K562 (cell line): ENCODE measurements at regions not wholly inside any gene's neighbourhood (a gene's known extent, or its start where the extent isn't known, plus 50 kb on each side); places are given as distances from the start of the nearest gene placed in this dataset.

ENCODE experiments used
- ATAC-seq: fragments of 200-7000 bp; cut with Tn5 transposase; 3 replicates; pipeline ENCODE4 v1.9.1; 2020; ENCODE audit warnings: moderate library complexity
- BruUV-seq: library from RNA; stranded (reverse); fragments of 400-500 nt; replicated peaks from 2 replicates; lab custom pipeline; 2021; lab: Mats Ljungman, UMichigan
- CTCF ChIA-PET: fragments of 300-600 bp; formaldehyde crosslinking; extraction: SDS; loops from one replicate; lab custom pipeline; 2021; ENCODE audit warnings: low intra/inter-chr PET ratio; lab: Yijun Ruan, JAX
- POLR2A ChIA-PET: fragments of 300-600, 350-650 bp; sonication (Branson Sonifier 250); formaldehyde crosslinking; extraction: SDS; loops from one replicate; lab custom pipeline; 2021; ENCODE audit warnings: antibody characterized with exemption, inconsistent platforms; lab: Yijun Ruan, JAX
- DNase-seq, 4 experiments: peaks; one replicate each; pipeline versions ENCODE4 v3.0.0 to v3.0.0-alpha.2; 2011 to 2018; ENCODE audit warnings: low spot score in 3 of 4, mixed read lengths in 3 of 4; ENCODE audit errors: extremely low read depth in 1 of 4
- FAIRE-seq: peaks from 2 replicates; lab custom pipeline; 2011; peaks lifted over from hg19 to GRCh38; lab: Jason Lieb, UNC
- H2AFZ ChIP-seq: 2 replicates; pipeline ENCODE4 v1.6.0; 2011; ENCODE audit warnings: low read depth, low read length, control low read depth, inconsistent platforms
- H3K27ac ChIP-seq: fragments of 200-600 bp; 3 replicates; pipeline ENCODE4 v1.8.0; 2011; ENCODE audit warnings: low read depth, mild to moderate bottlenecking, control low read depth, inconsistent platforms, low read length, moderate library complexity, mixed read lengths; ENCODE audit errors: extremely low read depth
- H3K27me3 ChIP-seq, 2 experiments: fragments of 300-600 bp in 1 of 2; 2 replicates in 1 of 2; 3 replicates in 1 of 2; pipeline versions ENCODE4 v1.6.0 to v1.8.0; 2011; ENCODE audit warnings: inconsistent platforms in 2 of 2, low read length in 2 of 2, mild to moderate bottlenecking in 1 of 2, mixed read lengths in 1 of 2, moderate library complexity in 1 of 2; ENCODE audit not compliant: control insufficient read depth in 2 of 2, insufficient read depth in 2 of 2
- H3K36me3 ChIP-seq: fragments of 300-600 bp; 3 replicates; pipeline ENCODE4 v1.8.0; 2011; ENCODE audit warnings: mild to moderate bottlenecking, low read length, inconsistent platforms; ENCODE audit not compliant: control insufficient read depth, insufficient read depth
- H3K4me1 ChIP-seq, 2 experiments: fragments of 200-600 bp in 1 of 2; replicated peaks in 1 of 2; 2 replicates in 1 of 2; 3 replicates in 1 of 2; pipeline versions ENCODE4 v1.5.1 to v1.8.0; 2011; ENCODE audit warnings: inconsistent platforms in 2 of 2, low read length in 2 of 2, mild to moderate bottlenecking in 1 of 2, mixed read lengths in 1 of 2, moderate library complexity in 1 of 2; ENCODE audit not compliant: control insufficient read depth in 2 of 2, insufficient read depth in 2 of 2
- H3K4me2 ChIP-seq: 2 replicates; pipeline ENCODE4 v1.6.1; 2011; ENCODE audit warnings: low read length, control low read depth, inconsistent platforms, mixed read lengths; ENCODE audit not compliant: insufficient read depth
- H3K4me3 ChIP-seq: fragments of 200-600 bp; sonication (generic), shearing (Covaris generic); 2 replicates; pipeline ENCODE4 v1.5.1; 2016; ENCODE audit warnings: control low read depth, inconsistent platforms
- H3K79me2 ChIP-seq: fragments of 200-600 bp; 3 replicates; pipeline ENCODE4 v1.8.0; 2011; ENCODE audit warnings: low read length, inconsistent platforms; ENCODE audit not compliant: control insufficient read depth, insufficient read depth
- H3K9ac ChIP-seq, 2 experiments: 2 replicates each; pipeline versions ENCODE4 v1.6.0 to v1.6.1; 2011; ENCODE audit warnings: low read depth in 2 of 2, low read length in 2 of 2, control low read depth in 1 of 2, inconsistent platforms in 1 of 2, mild to moderate bottlenecking in 1 of 2, mixed read lengths in 1 of 2; ENCODE audit not compliant: insufficient read depth in 1 of 2
- H3K9me1 ChIP-seq: one replicate; pipeline ENCODE4 v1.6.0; 2011; ENCODE audit warnings: inconsistent platforms, mild to moderate bottlenecking, low read length, moderate library complexity; ENCODE audit not compliant: control insufficient read depth, insufficient read depth
- H3K9me3 ChIP-seq: replicated peaks from 2 replicates; pipeline ENCODE4 v1.5.1; 2011; ENCODE audit warnings: low read depth, low read length, inconsistent platforms; ENCODE audit not compliant: control insufficient read depth, insufficient read depth
- H4K20me1 ChIP-seq: replicated peaks from 2 replicates; pipeline ENCODE4 v1.6.1; 2011; ENCODE audit warnings: low read length, inconsistent platforms, mixed read lengths; ENCODE audit not compliant: control insufficient read depth, insufficient read depth
- HMGXB4 ChIP-seq: sonication (generic); formaldehyde crosslinking; IDR thresholded peaks from 2 replicates; pipeline ENCODE4 v1.8.1; 2023; ENCODE audit warnings: mild to moderate bottlenecking, missing genetic modification reagents
- MTF1 ChIP-seq: fragments of 250-450 bp; sonication (Bioruptor Pico); IDR thresholded peaks from 2 replicates; pipeline ENCODE4 v1.9.0; 2021; ENCODE audit warnings: moderate library complexity, mild to moderate bottlenecking, inconsistent platforms, borderline replicate concordance
- NFE2L1 ChIP-seq: fragments of 450-650 bp; IDR thresholded peaks from 2 replicates; pipeline ENCODE4 v1.6.1; 2016; ENCODE audit warnings: missing genetic modification characterization, low read depth, mild to moderate bottlenecking, missing compliant biosample characterization, moderate library complexity, borderline replicate concordance
- TCF3 ChIP-seq: sonication (generic); formaldehyde crosslinking; IDR thresholded peaks from 2 replicates; pipeline ENCODE4 v1.4.0; 2020; ENCODE audit warnings: mild to moderate bottlenecking, missing genetic modification reagents
- WGBS: fragments of 100-300 bp; shearing (Covaris generic); methylation state at CpG from one replicate; pipeline ENCODE4 v1.1.6; 2016; ENCODE audit warnings: low coverage, mixed read lengths; ENCODE audit not compliant: insufficient coverage; ENCODE audit errors: missing lambda C conversion rate; 5-methylcytosine and 5-hydroxymethylcytosine counted together
- in situ Hi-C: fragments of 300-500 bp; cut with MboI; formaldehyde crosslinking; loops from 4 replicates; pipeline ENCODE4 v1.15.0; 2018; ENCODE audit warnings: inconsistent platforms, mixed read lengths
- intact Hi-C: fragments of 100-400 bp; cut with micrococcal nuclease; formaldehyde crosslinking; loops from 2 replicates; pipeline ENCODE4 v1.14.2; 2022

GRCh38 chr5:38745836-38746732, 99.7 kb upstream of the OSMR start:
- in situ Hi-C loops: no loop called here
- ATAC-seq (no peak), FAIRE-seq (no peak), DNase-seq (no peak)
- H3K4me3 ChIP-seq: no peak overlapping the region
- intact Hi-C loops: no loop called here
- POLR2A ChIA-PET: interaction anchor here (0.6 to 1.0 kb wide), 3 partner anchors 8 to 324 kb away, joined by 3 to 4 read pairs (median 3); no protein-coding TSS in a partner anchor
- no peaks in the 10 kb centered on the region for H3K4me1 ChIP-seq
- H3K4me2 ChIP-seq: no peak overlapping the region
- H3K79me2 ChIP-seq: no peaks in the 10 kb centered on the region
- no peaks in the 10 kb centered on the region for H3K36me3 ChIP-seq
- H3K9ac ChIP-seq: no peak overlapping the region
- H3K9me1 ChIP-seq: no peaks in the 10 kb centered on the region
- no peaks in the 10 kb centered on the region for H3K9me3 ChIP-seq
- BruUV-seq: no TSS peak
- CTCF ChIA-PET: interaction anchor here (0.6 kb wide), 1 partner anchor 20 kb away, joined by 3 read pairs; no protein-coding TSS in a partner anchor
- WGBS: 1% methylated on average over 6 of the region's 6 CpGs
- no peak overlapping the region for H2AFZ ChIP-seq
- H4K20me1 ChIP-seq: no peaks in the 10 kb centered on the region
- peaks cover 6 to 12% of the 10 kb centered on the region in 2 experiments; a peak in 3 of 5 replicates for H3K27me3 ChIP-seq
- TF ChIP-seq HMGXB4 (CRISPR knock-in tag) (no peak), TCF3 (CRISPR knock-in tag) (no peak), NFE2L1 (no peak), MTF1 (CRISPR knock-in tag) (no peak)
- no peak overlapping the region for H3K27ac ChIP-seq
